Parathyroid adenoma (tissue), 2 donors: ENCODE measurements at regions not wholly inside any gene's neighbourhood (a gene's known extent, or its start where the extent isn't known, plus 50 kb on each side); places are given as distances from the start of the nearest gene placed in this dataset.

ENCODE experiments used
- H2AFZ ChIP-seq: fragments of 300-600 bp; sonication (generic); one replicate; pipeline ENCODE4 v1.7.0; 2017; ENCODE audit warnings: antibody characterized with exemption, mild to moderate bottlenecking
- H3K27ac ChIP-seq: fragments of 300-600 bp; sonication (generic); one replicate; pipeline ENCODE4 v1.7.0; 2017
- H3K27me3 ChIP-seq: fragments of 300-600 bp; sonication (generic); one replicate; pipeline ENCODE4 v1.7.0; 2017; ENCODE audit warnings: low read length; ENCODE audit not compliant: control insufficient read depth, insufficient read depth
- H3K36me3 ChIP-seq: fragments of 300-600 bp; sonication (generic); one replicate; pipeline ENCODE4 v1.7.0; 2017; ENCODE audit warnings: low read length; ENCODE audit not compliant: control insufficient read depth, insufficient read depth
- H3K4me1 ChIP-seq: fragments of 300-600 bp; sonication (generic); one replicate; pipeline ENCODE4 v1.7.0; 2017; ENCODE audit warnings: control low read depth
- H3K4me2 ChIP-seq: fragments of 300-600 bp; sonication (generic); one replicate; pipeline ENCODE4 v1.7.0; 2017; ENCODE audit warnings: low read length
- H3K4me3 ChIP-seq: fragments of 300-600 bp; sonication (generic); one replicate; pipeline ENCODE4 v1.7.0; 2017; ENCODE audit warnings: low read depth, low read length
- H3K79me2 ChIP-seq: fragments of 300-600 bp; sonication (generic); one replicate; pipeline ENCODE4 v1.7.0; 2017; ENCODE audit warnings: control low read depth
- H3K9ac ChIP-seq: fragments of 300-600 bp; sonication (generic); one replicate; pipeline ENCODE4 v1.7.0; 2017; ENCODE audit warnings: mild to moderate bottlenecking
- H3K9me3 ChIP-seq: fragments of 300-600 bp; sonication (generic); one replicate; pipeline ENCODE4 v1.7.0; 2017; ENCODE audit warnings: low read length; ENCODE audit not compliant: control insufficient read depth
- CTCF ChIP-seq: fragments of 300-600 bp; sonication (generic); IDR thresholded peaks from one replicate; pipeline ENCODE4 v1.7.0; 2017; ENCODE audit warnings: antibody characterized with exemption, mild to moderate bottlenecking
- donor health status: primary hyperparathyroidism.

- no peak overlapping the region for H3K9ac ChIP-seq
- H3K4me3 ChIP-seq = no peak overlapping the region
- H3K79me2 ChIP-seq = no peaks in the 10 kb centered on the region
- H3K4me1 ChIP-seq = no peaks in the 10 kb centered on the region
- no peaks in the 10 kb centered on the region for H3K36me3 ChIP-seq
- H3K27me3 ChIP-seq = no peaks in the 10 kb centered on the region
- H3K9me3 ChIP-seq = no peaks in the 10 kb centered on the region
- no peak overlapping the region for H2AFZ ChIP-seq
- TF ChIP-seq CTCF = no peak
- H3K4me2 ChIP-seq = no peak overlapping the region
- no peak overlapping the region for H3K27ac ChIP-seq
Measured at GRCh38 chr3:17911986-17912760, 169.7 kb upstream of the TBC1D5 start.

GRCh38 chr3:17910922-17911321 lies 168.5 kb upstream of the TBC1D5 start:
- no peak overlapping the region for H3K27ac ChIP-seq
- H3K4me3 ChIP-seq = no peak overlapping the region
- no peaks in the 10 kb centered on the region for H3K9me3 ChIP-seq
- no peaks in the 10 kb centered on the region for H3K79me2 ChIP-seq
- no peaks in the 10 kb centered on the region for H3K36me3 ChIP-seq
- H3K4me1 ChIP-seq = no peaks in the 10 kb centered on the region
- H3K4me2 ChIP-seq = no peak overlapping the region
- no peak for TF ChIP-seq CTCF
- no peak overlapping the region for H2AFZ ChIP-seq
- H3K27me3 ChIP-seq = no peaks in the 10 kb centered on the region
- no peak overlapping the region for H3K9ac ChIP-seq

- H3K4me3 ChIP-seq = no peak overlapping the region
- no peak overlapping the region for H3K9ac ChIP-seq
- H3K9me3 ChIP-seq = no peaks in the 10 kb centered on the region
- H3K4me2 ChIP-seq = no peak overlapping the region
- no peak for TF ChIP-seq CTCF
- H3K79me2 ChIP-seq = no peaks in the 10 kb centered on the region
- no peaks in the 10 kb centered on the region for H3K4me1 ChIP-seq
- H3K27me3 ChIP-seq = no peaks in the 10 kb centered on the region
- H2AFZ ChIP-seq = no peak overlapping the region
- H3K27ac ChIP-seq = no peak overlapping the region
- H3K36me3 ChIP-seq = no peaks in the 10 kb centered on the region
Measured at GRCh38 chr3:17909714-17910113, 167.3 kb upstream of the TBC1D5 start.

GRCh38 chr3:17908399-17909191 lies 166.2 kb upstream of the TBC1D5 start:
- Histone ChIP-seq H3K9ac (no peak overlapping the region), H3K9me3 (no peaks in the 10 kb centered on the region), H3K27me3 (no peaks in the 10 kb centered on the region), H3K4me1 (no peaks in the 10 kb centered on the region), H3K4me3 (no peak overlapping the region), H2AFZ (no peak overlapping the region), H3K79me2 (no peaks in the 10 kb centered on the region), H3K4me2 (no peak overlapping the region), H3K27ac (no peak overlapping the region), H3K36me3 (no peaks in the 10 kb centered on the region)
- TF ChIP-seq CTCF = no peak
